HepG2 (cell line): ENCODE measurements at regions not wholly inside any gene's neighbourhood (a gene's known extent, or its start where the extent isn't known, plus 50 kb on each side); places are given as distances from the start of the nearest gene placed in this dataset.

ENCODE experiments used
- ARNTL ChIP-seq: sonication (generic); formaldehyde crosslinking; IDR thresholded peaks from 2 replicates; pipeline ENCODE4 v1.4.0; 2020; ENCODE audit warnings: mild to moderate bottlenecking, missing genetic modification reagents
- ATF7 ChIP-seq, 2 experiments: fragments of 450-650 bp in 1 of 2; sonication (generic) in 1 of 2; formaldehyde crosslinking in 1 of 2; IDR thresholded peaks; 2 replicates each; pipeline versions ENCODE4 v1.4.0 to v1.6.1; 2016 to 2020; ENCODE audit warnings: antibody characterized with exemption in 1 of 2, mild to moderate bottlenecking in 1 of 2, missing genetic modification reagents in 1 of 2
- CTCF ChIP-seq: sonication (generic); formaldehyde crosslinking; IDR thresholded peaks from 2 replicates; pipeline ENCODE4 v1.5.0; 2020; ENCODE audit warnings: mild to moderate bottlenecking, missing genetic modification reagents, moderate library complexity
- ELF1 ChIP-seq: sonication (generic); formaldehyde crosslinking; IDR thresholded peaks from 2 replicates; pipeline ENCODE4 v1.4.0; 2020; ENCODE audit warnings: missing genetic modification reagents
- EP300 ChIP-seq, 3 experiments: sonication (generic) in 1 of 3; formaldehyde crosslinking in 1 of 3; IDR thresholded peaks; 2 replicates each; pipeline versions ENCODE4 v1.5.1 to v1.6.1; 2011 to 2020; ENCODE audit warnings: low read depth in 2 of 3, low read length in 2 of 3, borderline replicate concordance in 1 of 3, improper control_type of control experiment in 1 of 3, mild to moderate bottlenecking in 1 of 3, missing genetic modification reagents in 1 of 3, moderate library complexity in 1 of 3
- JUND ChIP-seq: sonication (generic); formaldehyde crosslinking; IDR thresholded peaks from 2 replicates; pipeline ENCODE4 v1.8.0; 2022; ENCODE audit warnings: mild to moderate bottlenecking, missing genetic modification reagents
- MAX ChIP-seq: IDR thresholded peaks from 2 replicates; pipeline ENCODE4 v1.6.1; 2012; ENCODE audit warnings: inconsistent platforms
- MXD4 ChIP-seq: IDR thresholded peaks from 2 replicates; pipeline ENCODE4 v1.6.1; 2016; ENCODE audit warnings: mild to moderate bottlenecking, missing biosample characterization, missing genetic modification reagents
- NFE2L1 ChIP-seq: sonication (generic); formaldehyde crosslinking; IDR thresholded peaks from 2 replicates; pipeline ENCODE4 v1.4.0; 2020; ENCODE audit warnings: missing genetic modification reagents, mild to moderate bottlenecking, borderline replicate concordance
- SCMH1 ChIP-seq: sonication (generic); formaldehyde crosslinking; IDR thresholded peaks from 2 replicates; pipeline ENCODE4 v1.9.0; 2021; ENCODE audit warnings: missing genetic modification reagents, mild to moderate bottlenecking, borderline replicate concordance
- TP53 ChIP-seq: sonication (generic); formaldehyde crosslinking; conservative IDR thresholded peaks from 2 replicates; pipeline ENCODE4 v1.4.0; 2020; ENCODE audit warnings: missing genetic modification reagents
- USF2 ChIP-seq, 2 experiments: sonication (generic) in 1 of 2; formaldehyde crosslinking in 1 of 2; IDR thresholded peaks; 2 replicates each; pipeline versions ENCODE4 v1.5.1 to v1.6.1; 2011 to 2020; ENCODE audit warnings: borderline replicate concordance in 1 of 2, low read depth in 1 of 2, low read length in 1 of 2, mild to moderate bottlenecking in 1 of 2, missing genetic modification reagents in 1 of 2, moderate library complexity in 1 of 2
- ZBTB33 ChIP-seq: sonication (generic); formaldehyde crosslinking; IDR thresholded peaks from 2 replicates; pipeline ENCODE4 v1.4.0; 2020; ENCODE audit warnings: missing genetic modification reagents
- ZBTB43 ChIP-seq: sonication (generic); formaldehyde crosslinking; conservative IDR thresholded peaks from 2 replicates; pipeline ENCODE4 v1.4.0; 2020; ENCODE audit warnings: missing genetic modification reagents

GRCh38 chr6:18656506-18656905 is 269.4 kb downstream of the RNF144B start:
- TF ChIP-seq NFE2L1 (CRISPR knock-in tag) = no peak
- no peak for TF ChIP-seq ELF1 (CRISPR knock-in tag)
- no peak for TF ChIP-seq USF2 (IDR thresholded peaks at IDR 0.05; ENCODE audit: low read depth, low read length)
- TF ChIP-seq USF2 (CRISPR knock-in tag; IDR thresholded peaks at IDR 0.05; ENCODE audit: borderline replicate concordance) = no peak
- TF ChIP-seq EP300 (IDR thresholded peaks at IDR 0.05; ENCODE audit: low read depth in 2 of 2, low read length in 2 of 2) = no peak
- no peak for TF ChIP-seq EP300 (CRISPR knock-in tag; IDR thresholded peaks at IDR 0.05; ENCODE audit: borderline replicate concordance)
- TF ChIP-seq ZBTB33 (CRISPR knock-in tag) = no peak
- TF ChIP-seq CTCF (CRISPR knock-in tag) = no peak
- no peak for TF ChIP-seq JUND (CRISPR knock-in tag)
- TF ChIP-seq TP53 (CRISPR knock-in tag) = no peak
- no peak for TF ChIP-seq MXD4
- TF ChIP-seq ZBTB43 = no peak
- TF ChIP-seq SCMH1 = no peak
- no peak for TF ChIP-seq ARNTL (CRISPR knock-in tag)
- TF ChIP-seq ATF7 (IDR thresholded peaks at IDR 0.05) = no peak
- no peak for TF ChIP-seq ATF7 (CRISPR knock-in tag; IDR thresholded peaks at IDR 0.05)
- TF ChIP-seq MAX = no peak
